Tibial nerve (tissue), 4 donors: ENCODE measurements at regions not wholly inside any gene's neighbourhood (a gene's known extent, or its start where the extent isn't known, plus 50 kb on each side); places are given as distances from the start of the nearest gene placed in this dataset.

ENCODE experiments used
- DNase-seq, 2 donors: peaks; one replicate each; pipeline ENCODE4 v3.0.0-alpha.2; 2019; ENCODE audit warnings: low spot score in 2 of 2
- H3K27ac ChIP-seq, 4 donors: fragments of 200-600 bp; sonication (generic) in 3 of 4; one replicate each; pipeline ENCODE4 v1.5.1; 2017 to 2019; ENCODE audit warnings: mild to moderate bottlenecking in 1 of 4
- H3K27me3 ChIP-seq, 2 donors: fragments of 200-600 bp; sonication (generic) in 1 of 2; one replicate each; pipeline versions ENCODE4 v1.5.1 to v1.6.0; 2017 to 2019
- H3K36me3 ChIP-seq, 3 donors: fragments of 200-600 bp; sonication (generic); one replicate each; pipeline ENCODE4 v1.5.1; 2018 to 2019
- H3K4me1 ChIP-seq, 4 donors: fragments of 200-600 bp; sonication (generic) in 3 of 4; one replicate each; pipeline ENCODE4 v1.5.1; 2017 to 2019
- H3K4me3 ChIP-seq, 4 donors: fragments of 200-600 bp; sonication (generic) in 3 of 4; one replicate each; pipeline ENCODE4 v1.5.1; 2017 to 2019; ENCODE audit warnings: mild to moderate bottlenecking in 1 of 4, moderate library complexity in 1 of 4
- H3K9me3 ChIP-seq, 4 donors: fragments of 200-600 bp; sonication (generic) in 3 of 4; one replicate each; pipeline ENCODE4 v1.5.1; 2017 to 2019
- CTCF ChIP-seq, 5 experiments: fragments of 200-600 bp in 3 of 5; fragments of 450-650 bp in 2 of 5; sonication (generic) in 3 of 5; IDR thresholded peaks; one replicate each; pipeline ENCODE4 v1.5.1; 2016 to 2019; ENCODE audit warnings: antibody characterized with exemption in 5 of 5, mild to moderate bottlenecking in 3 of 5, moderate library complexity in 2 of 5
- EP300 ChIP-seq, 2 donors: sonication (generic); formaldehyde crosslinking; IDR thresholded peaks; one replicate each; pipeline ENCODE4 v1.6.1; 2017; ENCODE audit warnings: antibody characterized with exemption in 2 of 2, mild to moderate bottlenecking in 1 of 2
- POLR2A ChIP-seq, 2 donors: fragments of 450-650 bp; IDR thresholded peaks; one replicate each; pipeline ENCODE4 v1.6.1; 2017; ENCODE audit warnings: antibody characterized with exemption in 2 of 2, mild to moderate bottlenecking in 2 of 2, moderate library complexity in 2 of 2
- WGBS, 2 donors: methylation state at CpG; one replicate each; pipeline ENCODE4 v1.1.5; 2018; 5-methylcytosine and 5-hydroxymethylcytosine counted together

- Histone ChIP-seq H3K27ac (no peak overlapping the region), H3K36me3 (no peaks in the 10 kb centered on the region), H3K27me3 (peaks cover 0 to 20% of the 10 kb centered on the region in 2 donors), H3K9me3 (no peaks in the 10 kb centered on the region), H3K4me1 (peaks cover 0 to 19% (median 12%) of the 10 kb centered on the region in 4 donors), H3K4me3 (no peak overlapping the region)
- peak in 1 of 2 donors; percentile 8 for DNase-seq
- WGBS, 2 donors: 79 to 85% methylated on average over 14 to 15 of the region's 15 CpGs
- TF ChIP-seq POLR2A (IDR thresholded peaks at IDR 0.05) (no peak), CTCF (IDR thresholded peaks at IDR 0.05) (no peak), EP300 (IDR thresholded peaks at IDR 0.05) (no peak)
Measured at GRCh38 chr14:101075801-101076413, 172.4 kb upstream of the RTL1 start.

- no peak overlapping the region for H3K4me3 ChIP-seq
- no peak overlapping the region for H3K27ac ChIP-seq
- H3K36me3 ChIP-seq: no peaks in the 10 kb centered on the region
- no peak for TF ChIP-seq EP300 (IDR thresholded peaks at IDR 0.05)
- TF ChIP-seq CTCF (IDR thresholded peaks at IDR 0.05): no peak
- WGBS, 2 donors: 70 to 76% methylated on average over 28 to 29 of the region's 29 CpGs
- no peak for DNase-seq
- H3K9me3 ChIP-seq: no peaks in the 10 kb centered on the region
- peaks cover 0 to 19% (median 12%) of the 10 kb centered on the region in 4 donors for H3K4me1 ChIP-seq
- H3K27me3 ChIP-seq: peaks cover 0 to 20% of the 10 kb centered on the region in 2 donors
Measured at GRCh38 chr14:101076451-101077198, 173.1 kb upstream of the RTL1 start.

- H3K9me3 ChIP-seq: no peaks in the 10 kb centered on the region
- H3K4me1 ChIP-seq: peaks cover 0 to 19% (median 12%) of the 10 kb centered on the region in 4 donors
- no peak for TF ChIP-seq CTCF (IDR thresholded peaks at IDR 0.05)
- TF ChIP-seq POLR2A (IDR thresholded peaks at IDR 0.05): no peak
- TF ChIP-seq EP300 (IDR thresholded peaks at IDR 0.05): no peak
- peaks cover 0 to 20% of the 10 kb centered on the region in 2 donors for H3K27me3 ChIP-seq
- WGBS, 2 donors: 3 to 4% methylated on average over 34 to 36 of the region's 38 CpGs
- peak overlapping the region in 1 of 4 donors; percentile 31 for H3K4me3 ChIP-seq
- DNase-seq: no peak
- H3K27ac ChIP-seq: no peak overlapping the region
- H3K36me3 ChIP-seq: no peaks in the 10 kb centered on the region
Measured at GRCh38 chr14:101077481-101078074, 174.1 kb upstream of the RTL1 start.

GRCh38 chr14:101078170-101078891 is 174.8 kb upstream of the RTL1 start:
- DNase-seq: no peak
- WGBS, 2 donors: 81 to 88% methylated on average over 5 to 6 of the region's 8 CpGs
- TF ChIP-seq POLR2A (IDR thresholded peaks at IDR 0.05) (no peak), EP300 (IDR thresholded peaks at IDR 0.05) (no peak), CTCF (IDR thresholded peaks at IDR 0.05) (no peak)
- peaks cover 0 to 20% of the 10 kb centered on the region in 2 donors for H3K27me3 ChIP-seq
- no peak overlapping the region for H3K27ac ChIP-seq
- no peak overlapping the region for H3K4me3 ChIP-seq
- H3K9me3 ChIP-seq: no peaks in the 10 kb centered on the region
- no peaks in the 10 kb centered on the region for H3K36me3 ChIP-seq
- peaks cover 0 to 14% (median 9%) of the 10 kb centered on the region in 4 donors for H3K4me1 ChIP-seq
